OCI-LY1 (cell line): ENCODE measurements at regions not wholly inside any gene's neighbourhood (a gene's known extent, or its start where the extent isn't known, plus 50 kb on each side); places are given as distances from the start of the nearest gene placed in this dataset.

Experiments
- H2AFZ ChIP-seq: fragments of 200-600 bp; sonication (generic), shearing (Covaris generic); 2 replicates; pipeline ENCODE4 v1.6.0; 2014; ENCODE audit warnings: antibody characterized with exemption, mild to moderate bottlenecking, low read length
- H3F3A ChIP-seq: fragments of 200-600 bp; sonication (generic), shearing (Covaris generic); 2 replicates; pipeline ENCODE4 v1.6.0; 2014; ENCODE audit warnings: mild to moderate bottlenecking, antibody characterized with exemption, low read length, moderate library complexity; ENCODE audit not compliant: insufficient read depth
- H3K27ac ChIP-seq: fragments of 200-600 bp; sonication (generic); 2 replicates; pipeline ENCODE4 v1.5.1; 2014; ENCODE audit warnings: low read length, mixed run types, mild to moderate bottlenecking, low read depth; ENCODE audit not compliant: poor library complexity, severe bottlenecking
- H3K27me3 ChIP-seq: fragments of 200-600 bp; sonication (generic); 2 replicates; pipeline ENCODE4 v1.6.0; 2014; ENCODE audit warnings: antibody characterized with exemption, mild to moderate bottlenecking, low read length, moderate library complexity; ENCODE audit not compliant: insufficient read depth
- H3K36me3 ChIP-seq: fragments of 200-600 bp; sonication (generic); 2 replicates; pipeline ENCODE4 v1.6.1; 2014; ENCODE audit warnings: mild to moderate bottlenecking, antibody characterized with exemption, low read length, moderate library complexity, mixed read lengths; ENCODE audit not compliant: insufficient read depth
- H3K4me1 ChIP-seq: fragments of 200-600 bp; sonication (generic); 2 replicates; pipeline ENCODE4 v1.5.1; 2014; ENCODE audit warnings: mild to moderate bottlenecking, low read length, moderate library complexity; ENCODE audit not compliant: insufficient read depth, severe bottlenecking
- H3K4me2 ChIP-seq: fragments of 200-600 bp; sonication (generic), shearing (Covaris generic); 2 replicates; pipeline ENCODE4 v1.6.1; 2014; ENCODE audit warnings: low read length
- H3K4me3 ChIP-seq: fragments of 200-600 bp; sonication (generic); 2 replicates; pipeline ENCODE4 v1.5.1; 2014; ENCODE audit warnings: low read length, low read depth, mild to moderate bottlenecking, mixed read lengths; ENCODE audit not compliant: poor library complexity, severe bottlenecking
- H3K79me2 ChIP-seq: fragments of 200-600 bp; shearing (Covaris generic); 2 replicates; pipeline ENCODE4 v1.6.1; 2016; ENCODE audit warnings: mixed run types, low read length, mixed read lengths; ENCODE audit not compliant: insufficient read depth
- H3K9ac ChIP-seq: fragments of 200-600 bp; sonication (generic), shearing (Covaris generic); 2 replicates; pipeline ENCODE4 v1.6.1; 2014; ENCODE audit warnings: mild to moderate bottlenecking, low read length, mixed read lengths
- H3K9me2 ChIP-seq: fragments of 200-600 bp; sonication (generic), shearing (Covaris generic); 2 replicates; pipeline ENCODE4 v1.6.1; 2014; ENCODE audit warnings: low read depth, mild to moderate bottlenecking, low read length, mixed read lengths
- H3K9me3 ChIP-seq: fragments of 200-600 bp; shearing (Covaris generic); 2 replicates; pipeline ENCODE4 v1.6.1; 2014; ENCODE audit warnings: low read length, mixed read lengths
- H4K20me1 ChIP-seq: fragments of 200-600 bp; sonication (generic), shearing (Covaris generic); 2 replicates; pipeline ENCODE4 v1.6.0; 2016; ENCODE audit warnings: mild to moderate bottlenecking, low read length; ENCODE audit not compliant: insufficient read depth
- CTCF ChIP-seq: fragments of 200-600 bp; sonication (generic), shearing (Covaris generic); IDR thresholded peaks from 2 replicates; pipeline ENCODE4 v1.5.1; 2017; ENCODE audit warnings: mild to moderate bottlenecking, antibody characterized with exemption, low read length, moderate library complexity, mixed read lengths
- EZH2 ChIP-seq: fragments of 200-600 bp; sonication (generic), shearing (Covaris generic); IDR thresholded peaks from 2 replicates; pipeline ENCODE4 v1.8.0; 2017; ENCODE audit warnings: borderline replicate concordance, mixed run types, mild to moderate bottlenecking, antibody characterized with exemption, low read length, moderate library complexity, mixed read lengths

- TF ChIP-seq CTCF (no peak), EZH2 (no peak)
- no peak overlapping the region for H3K4me2 ChIP-seq
These were observed 106.6 kb downstream of the MATN1 start for GRCh38 chr1:30616759-30617158.

GRCh38 chr1:30615816-30616590, 107.4 kb downstream of the MATN1 start:
- no peak overlapping the region for H3K4me3 ChIP-seq
- H3K4me1 ChIP-seq = no peaks in the 10 kb centered on the region
- no peaks in the 10 kb centered on the region for H3K27me3 ChIP-seq
- no peak overlapping the region for H3K4me2 ChIP-seq
- TF ChIP-seq EZH2 (no peak), CTCF (no peak)
- no peaks in the 10 kb centered on the region for H3K9me3 ChIP-seq
- H3F3A ChIP-seq = no peaks in the 10 kb centered on the region
- no peaks in the 10 kb centered on the region for H3K36me3 ChIP-seq
- H2AFZ ChIP-seq = no peak overlapping the region
- no peak overlapping the region for H3K27ac ChIP-seq
- H3K9ac ChIP-seq = no peak overlapping the region
- no peaks in the 10 kb centered on the region for H3K79me2 ChIP-seq
- no peaks in the 10 kb centered on the region for H3K9me2 ChIP-seq
- H4K20me1 ChIP-seq = no peaks in the 10 kb centered on the region

More at GRCh38 chr1:30616759-30617158, 106.6 kb downstream of the MATN1 start:
- H4K20me1 ChIP-seq = no peaks in the 10 kb centered on the region
- H3K36me3 ChIP-seq = no peaks in the 10 kb centered on the region
- H3K9ac ChIP-seq = no peak overlapping the region
- H2AFZ ChIP-seq = no peak overlapping the region
- no peak overlapping the region for H3K27ac ChIP-seq
- H3F3A ChIP-seq = no peaks in the 10 kb centered on the region
- no peaks in the 10 kb centered on the region for H3K9me2 ChIP-seq
- no peaks in the 10 kb centered on the region for H3K79me2 ChIP-seq
- H3K9me3 ChIP-seq = no peaks in the 10 kb centered on the region
- H3K4me1 ChIP-seq = no peaks in the 10 kb centered on the region
- no peaks in the 10 kb centered on the region for H3K27me3 ChIP-seq
- H3K4me3 ChIP-seq = no peak overlapping the region

DNA sequence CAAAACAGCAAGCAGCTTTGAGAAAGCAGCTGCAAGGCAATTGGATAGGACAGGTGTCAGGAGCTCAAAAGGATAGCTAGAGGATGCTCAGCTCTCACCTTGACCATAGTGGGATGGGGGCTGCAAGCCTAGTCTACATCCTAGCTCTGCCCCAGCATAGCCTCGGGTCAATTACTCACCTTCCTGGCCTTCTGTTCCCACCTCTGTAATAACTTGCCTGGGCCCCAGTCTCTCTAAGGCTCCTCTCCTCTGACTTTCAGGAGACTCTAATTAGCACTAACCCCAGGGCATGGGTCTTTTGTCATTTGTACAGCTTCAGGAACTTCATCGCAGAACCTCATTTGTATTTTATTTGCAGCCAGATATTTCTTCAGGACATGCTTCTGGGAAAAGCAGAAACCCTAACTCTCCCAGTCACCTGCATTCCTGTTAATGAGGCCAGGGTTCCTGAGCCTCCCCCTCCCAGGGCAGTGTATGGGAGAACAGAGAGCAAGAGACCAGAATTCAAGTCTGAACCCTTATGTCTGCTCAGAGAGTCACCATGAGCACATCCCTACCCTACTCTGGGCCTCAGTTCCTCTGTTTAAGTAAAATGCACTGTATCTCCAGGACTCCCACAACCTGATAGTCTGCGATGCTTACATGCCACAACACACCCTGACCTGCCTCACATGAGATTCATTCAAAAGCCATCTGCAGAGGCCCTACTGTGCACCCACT, 108.1 kb downstream of the MATN1 start:
- H3K9me2 ChIP-seq = no peaks in the 10 kb centered on the region
- H3K9me3 ChIP-seq = no peaks in the 10 kb centered on the region
- H3K27me3 ChIP-seq = no peaks in the 10 kb centered on the region; the same call in 1 of the 2 replicates
- TF ChIP-seq EZH2 = no peak
- TF ChIP-seq CTCF = no peak
- no peaks in the 10 kb centered on the region for H3F3A ChIP-seq
- no peak overlapping the region for H3K27ac ChIP-seq
- no peak overlapping the region for H2AFZ ChIP-seq
- no peaks in the 10 kb centered on the region for H4K20me1 ChIP-seq
- no peaks in the 10 kb centered on the region for H3K79me2 ChIP-seq
- H3K4me1 ChIP-seq = no peaks in the 10 kb centered on the region
- H3K4me2 ChIP-seq = no peak overlapping the region
- H3K4me3 ChIP-seq = no peak overlapping the region
- H3K36me3 ChIP-seq = no peaks in the 10 kb centered on the region
- no peak overlapping the region for H3K9ac ChIP-seq
